Caki2 (cell line): ENCODE measurements at regions not wholly inside any gene's neighbourhood (a gene's known extent, or its start where the extent isn't known, plus 50 kb on each side); places are given as distances from the start of the nearest gene placed in this dataset.
"Not testable (repeated sequence)": the region's sequence is repeated elsewhere in the genome, so short reads cannot be mapped to it uniquely, and the experiment has no call there.

ENCODE experiments used
- DNase-seq: peaks from one replicate; pipeline ENCODE4 v3.0.0-alpha.2; 2015; ENCODE audit warnings: low read depth
- in situ Hi-C: cut with HindIII; loops from 2 replicates; pipeline ENCODE4 v1.10.0; 2016; ENCODE audit warnings: low sequenced_read_pairs, low pct_unique_long_range_greater_than_20kb, mixed read lengths

DNA sequence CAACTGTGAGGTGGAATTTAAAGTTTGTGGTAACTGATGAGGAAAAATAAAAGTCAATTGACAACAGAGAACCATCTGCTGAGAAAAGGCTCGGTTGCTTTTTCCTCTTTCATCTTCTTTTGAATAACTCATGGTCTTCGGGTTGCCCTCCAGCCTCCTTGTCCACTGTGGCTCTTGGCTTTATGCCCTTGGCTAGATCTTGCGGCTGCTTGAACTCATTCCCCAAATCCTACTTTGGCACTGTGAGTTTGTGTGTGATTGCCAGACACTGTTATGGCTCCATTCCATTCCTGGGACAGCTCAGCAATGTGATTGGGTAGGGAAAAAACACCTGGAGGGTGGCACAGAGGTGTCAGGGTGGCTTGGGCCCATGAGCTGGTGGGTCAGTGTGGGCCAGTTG is 387.4 kb downstream of the DLEU7 start:
- DNase-seq = no peak
- in situ Hi-C loops = no loop called here

DNA sequence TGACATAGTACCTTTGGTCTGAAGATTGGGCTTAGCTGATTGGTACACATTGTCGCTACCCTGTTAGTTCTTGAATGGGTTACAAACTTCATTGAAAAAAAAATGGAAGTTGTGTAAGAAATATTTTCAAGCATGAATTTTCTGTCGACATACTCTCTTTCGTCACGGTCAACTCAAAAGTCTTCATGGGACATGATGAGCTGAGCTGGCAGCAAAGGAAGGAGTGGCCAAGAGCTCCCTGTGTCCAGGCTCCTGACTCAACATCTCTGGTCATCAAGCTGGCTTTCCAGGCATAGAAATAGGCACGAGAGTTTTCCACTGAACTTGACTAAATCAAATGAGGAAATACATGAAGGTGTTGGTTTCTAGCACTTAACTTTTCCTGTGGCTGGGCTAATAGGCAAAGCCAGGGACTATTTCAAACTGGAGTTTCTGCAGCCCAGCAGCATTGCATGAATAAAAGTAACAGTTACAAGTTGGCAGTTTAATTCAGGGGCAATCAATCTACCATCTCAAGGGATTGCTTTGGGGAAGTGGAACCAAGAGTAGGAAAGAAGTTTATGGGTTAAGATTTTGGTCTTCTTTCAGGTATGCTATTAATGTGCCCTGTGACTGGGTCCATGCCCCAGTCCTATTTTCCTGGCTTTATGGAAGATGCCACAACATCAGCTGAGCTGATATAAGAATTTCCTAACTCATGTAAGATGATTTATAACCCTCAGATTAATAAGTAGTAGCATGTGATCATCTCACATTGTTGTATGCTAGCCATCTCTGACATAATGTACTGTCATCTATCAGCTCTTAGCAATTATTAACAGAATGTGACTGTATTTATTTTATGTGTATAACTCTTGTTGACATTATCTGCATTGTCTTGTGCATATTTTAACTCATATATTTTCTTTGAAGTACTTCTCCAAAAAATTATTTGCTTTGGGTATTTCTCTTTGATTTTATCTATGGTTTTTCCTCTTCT is 385.8 kb downstream of the DLEU7 start:
- in situ Hi-C loops = no loop called here
- DNase-seq = peak; percentile 14

DNA sequence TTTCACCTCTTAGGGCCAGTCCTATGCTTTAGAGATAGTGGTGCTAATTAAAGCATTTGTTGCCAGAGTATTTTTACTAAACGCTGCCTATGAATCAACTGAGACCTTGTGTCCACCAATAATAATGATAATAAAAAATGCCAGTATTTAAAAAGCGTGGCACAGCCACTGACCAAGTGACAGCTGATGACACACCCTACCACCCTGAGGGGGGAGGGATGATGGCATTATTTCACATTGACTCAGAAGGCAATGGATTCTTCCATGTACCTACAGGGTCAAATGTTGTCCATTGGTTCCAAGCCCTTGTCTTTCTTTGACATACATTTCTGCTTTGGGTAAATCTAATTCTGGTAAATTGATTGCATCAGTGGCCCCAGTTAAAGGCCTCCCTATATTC is 384.4 kb downstream of the DLEU7 start:
- in situ Hi-C loops = no loop called here

DNA sequence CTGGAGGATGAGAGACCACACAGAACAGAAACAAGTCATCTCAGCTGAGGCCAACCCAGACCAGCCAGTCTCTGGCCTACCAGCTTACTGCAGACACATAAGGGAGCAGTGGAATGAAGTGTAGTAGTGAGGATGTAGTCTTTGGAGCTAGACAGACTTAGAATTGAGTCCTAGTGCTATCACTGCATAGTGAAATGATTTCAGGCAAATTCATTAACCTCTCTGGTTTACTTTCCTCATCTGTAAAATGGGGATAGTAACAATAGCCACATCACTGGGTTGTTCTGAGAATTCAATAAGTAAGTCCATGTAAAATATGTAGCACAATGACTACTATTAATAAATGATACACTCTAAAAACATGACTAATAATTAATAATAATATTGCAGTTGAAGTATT is 383.8 kb downstream of the DLEU7 start:
- no peak for DNase-seq
- in situ Hi-C loops = no loop called here

More for the DNA sequence above, 384.4 kb downstream of the DLEU7 start:
- no peak for DNase-seq

DNA sequence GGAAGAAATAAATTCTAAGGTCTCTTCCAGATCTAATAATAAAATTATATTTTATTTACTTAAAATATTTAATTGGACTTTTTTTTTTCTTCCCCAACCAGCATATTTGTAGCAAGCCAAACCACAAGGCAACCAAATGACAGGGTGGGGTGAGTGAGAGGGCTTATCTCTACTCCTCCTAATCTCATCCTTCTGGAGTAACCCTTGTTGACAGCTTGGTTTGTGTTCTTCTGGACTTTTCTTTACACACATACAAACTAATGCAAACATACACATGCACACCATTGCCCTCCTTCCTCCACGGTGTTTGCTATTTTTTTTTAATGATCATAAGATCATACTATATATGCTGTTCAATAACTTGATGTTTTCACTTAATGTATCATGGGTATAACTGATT is 383.1 kb downstream of the DLEU7 start:
- DNase-seq = no peak
- in situ Hi-C loops = no loop called here

DNA sequence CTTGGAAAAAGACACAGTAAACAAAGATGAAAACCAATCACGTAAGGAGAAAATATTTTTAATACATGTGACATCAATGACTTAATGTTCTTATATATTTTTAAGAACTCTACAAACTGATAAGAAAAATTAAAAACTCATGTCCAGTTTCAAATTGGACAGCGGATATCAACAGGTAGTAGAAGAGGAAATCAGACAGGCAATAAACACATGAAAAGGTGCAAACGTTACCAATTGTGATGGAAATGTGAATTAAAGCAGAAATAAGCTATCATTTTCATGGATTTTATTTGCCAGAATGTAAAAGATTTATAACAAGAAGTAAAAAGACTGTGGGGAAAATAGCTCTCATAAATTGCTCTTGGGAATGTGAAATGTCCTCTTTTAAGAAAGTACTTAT is 382.3 kb downstream of the DLEU7 start:
- DNase-seq = no peak
- in situ Hi-C loops = no loop called here

DNA sequence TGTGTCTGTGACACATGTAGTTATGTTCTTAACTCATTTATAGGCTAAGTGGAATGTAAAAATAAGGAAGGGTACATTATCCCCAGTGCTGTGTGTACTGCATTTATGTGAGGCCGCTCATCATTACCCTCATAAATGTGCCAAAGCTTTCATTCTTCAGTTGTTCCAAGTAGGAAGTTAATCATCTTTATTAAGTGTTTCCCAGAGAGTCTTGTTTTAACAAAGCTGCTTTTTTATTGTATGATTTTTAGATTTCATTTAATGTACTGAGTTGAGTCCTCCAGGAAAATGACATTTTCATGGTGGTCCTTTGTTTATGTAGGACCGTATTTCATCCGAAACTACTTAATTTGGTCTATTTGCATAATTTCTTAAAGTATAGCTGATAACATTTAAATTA is 379.8 kb downstream of the DLEU7 start:
- no peak for DNase-seq
- in situ Hi-C loops = no loop called here

DNA sequence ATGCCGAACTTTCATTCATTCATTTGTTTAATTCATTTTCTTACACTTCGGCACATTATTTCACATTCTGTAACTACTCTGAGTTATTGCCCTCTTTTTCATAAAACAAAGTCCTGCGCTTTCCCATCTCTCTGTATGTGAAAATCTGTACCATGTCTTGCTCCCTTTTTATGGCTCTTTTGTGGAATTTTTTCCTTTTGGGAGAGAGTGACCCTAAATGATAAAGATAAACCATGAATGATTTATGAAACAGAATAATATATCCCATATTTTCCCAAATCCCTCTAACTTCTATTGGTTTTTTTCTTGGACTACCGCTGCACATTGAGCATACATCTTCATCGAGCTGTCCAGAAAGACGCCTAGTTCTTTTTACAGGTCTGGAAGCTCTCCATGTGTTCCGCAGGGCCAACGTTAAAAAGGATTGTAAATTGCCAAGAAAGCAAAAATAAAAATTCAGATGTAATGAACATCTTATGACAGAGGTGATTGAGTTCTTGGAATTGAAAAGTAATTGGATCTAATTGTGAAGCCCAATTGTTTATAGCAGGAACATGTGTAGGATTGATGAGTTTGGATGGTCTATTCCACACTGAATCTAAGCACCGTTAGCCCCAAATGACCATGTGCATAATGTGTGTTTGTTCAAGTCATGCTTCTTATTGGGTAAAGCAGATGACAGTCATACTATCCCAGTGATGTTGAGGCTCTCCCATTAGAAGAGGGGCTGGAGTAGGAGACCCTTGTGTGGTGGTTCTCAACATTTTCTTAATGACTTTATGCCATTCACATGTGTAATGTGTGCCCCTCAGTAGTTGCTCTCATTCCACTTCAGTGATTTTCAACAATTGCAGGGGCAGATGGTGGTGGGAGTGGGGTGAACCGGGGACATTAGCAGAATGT is 378.9 kb downstream of the DLEU7 start:
- in situ Hi-C loops = no loop called here
- no peak for DNase-seq

DNA sequence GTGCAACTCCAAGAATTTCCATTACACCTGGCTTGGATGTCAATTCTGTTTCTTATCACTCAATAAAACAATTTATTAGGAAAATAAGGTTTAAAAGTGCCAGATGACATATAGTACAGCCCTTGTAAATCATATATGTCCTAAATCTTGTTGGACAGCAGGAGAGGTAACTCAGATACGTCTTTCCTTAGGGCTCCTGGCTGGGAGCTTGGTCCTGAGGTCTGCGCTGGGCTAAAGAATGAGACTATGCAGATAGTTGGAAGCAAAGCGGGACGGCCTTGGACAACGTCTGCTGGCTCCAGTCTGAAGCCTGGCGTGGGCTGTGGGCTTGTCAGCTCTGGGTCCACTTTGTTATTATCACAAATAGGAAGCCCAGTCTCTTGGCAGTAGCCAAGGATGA is 377.0 kb downstream of the DLEU7 start:
- in situ Hi-C loops = no loop called here
- DNase-seq = no peak

DNA sequence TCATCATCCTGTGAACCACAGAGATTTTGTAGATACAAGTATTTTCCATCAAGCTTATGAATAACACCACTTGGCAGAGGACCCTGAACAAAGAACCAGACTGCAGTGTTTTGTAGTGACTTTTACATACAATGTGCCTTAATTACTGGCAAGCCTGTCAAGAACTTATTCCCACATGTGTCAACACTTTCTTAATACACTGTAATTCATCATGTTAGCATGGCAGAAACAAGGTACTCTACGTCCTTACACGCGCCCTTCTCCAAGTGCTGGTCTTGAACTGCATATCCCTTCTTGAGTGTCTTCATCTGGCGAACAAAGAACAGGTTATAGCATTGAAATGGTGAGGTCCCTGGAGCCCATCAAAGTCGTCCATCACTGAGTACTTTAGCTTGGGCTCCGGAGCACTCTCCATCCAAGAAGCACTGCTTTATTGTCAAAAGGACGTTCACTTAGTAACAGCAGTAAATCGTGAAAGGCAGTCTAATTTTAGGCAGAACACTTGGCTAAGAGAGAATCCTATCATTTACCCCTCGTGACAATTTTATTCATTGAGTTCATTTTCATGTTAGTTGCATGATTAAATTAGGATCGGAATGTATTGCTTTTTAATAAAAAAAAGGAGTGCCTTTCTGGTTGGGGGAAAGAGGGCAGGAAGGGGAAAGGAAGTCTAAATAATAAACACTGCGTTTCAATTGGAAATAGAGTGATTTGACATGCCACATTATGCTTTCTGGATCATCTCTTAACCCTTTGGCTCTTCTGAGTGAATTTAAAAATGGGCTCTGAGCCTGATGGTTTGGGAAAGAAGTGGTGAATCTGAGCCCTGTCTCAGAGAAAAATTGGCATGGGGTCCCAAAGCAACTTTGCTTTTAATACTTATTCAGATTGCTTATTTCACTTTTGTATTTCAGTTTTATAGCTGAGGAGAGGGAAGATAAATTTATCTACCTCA is 376.1 kb downstream of the DLEU7 start:
- in situ Hi-C loops = no loop called here
- no peak for DNase-seq

DNA sequence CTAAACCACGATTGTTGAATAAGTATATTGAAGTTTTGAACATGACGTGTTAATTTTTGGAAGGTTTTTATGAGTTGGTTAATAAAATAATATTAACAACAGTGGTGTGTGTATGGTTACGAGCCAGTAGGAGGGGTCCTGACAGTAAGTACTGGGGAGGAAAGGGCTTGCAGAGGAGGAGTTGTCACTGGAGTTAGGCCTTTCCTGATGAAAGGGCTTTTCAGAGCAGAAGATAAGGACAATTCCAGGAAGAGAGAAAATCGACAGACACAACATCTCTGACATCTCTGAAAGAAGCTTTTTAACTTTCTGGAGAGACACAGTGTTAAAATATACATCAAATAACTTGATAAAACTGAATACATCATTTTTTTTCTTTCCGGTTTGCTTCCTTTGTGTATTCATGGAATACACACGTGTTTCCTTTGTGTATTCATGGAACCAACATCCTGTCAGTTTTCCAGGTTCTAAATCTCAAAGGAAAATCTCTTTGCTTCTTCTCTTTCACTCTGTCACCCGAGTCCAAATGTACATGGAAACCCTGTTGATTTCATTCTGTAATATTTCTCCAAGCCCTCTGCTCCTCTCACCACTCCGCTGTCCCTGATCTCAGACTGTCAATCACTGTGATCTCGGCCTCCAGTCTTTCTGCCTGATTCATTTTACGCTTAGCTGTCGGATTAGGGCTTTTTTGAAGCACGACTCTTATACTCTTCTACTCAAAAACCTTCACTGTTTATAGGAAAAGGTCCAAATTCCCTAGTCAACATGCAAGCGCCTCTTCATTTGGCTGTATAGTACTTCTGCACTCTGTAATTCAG is 374.4 kb downstream of the DLEU7 start:
- in situ Hi-C loops = no loop called here
- no peak for DNase-seq

DNA sequence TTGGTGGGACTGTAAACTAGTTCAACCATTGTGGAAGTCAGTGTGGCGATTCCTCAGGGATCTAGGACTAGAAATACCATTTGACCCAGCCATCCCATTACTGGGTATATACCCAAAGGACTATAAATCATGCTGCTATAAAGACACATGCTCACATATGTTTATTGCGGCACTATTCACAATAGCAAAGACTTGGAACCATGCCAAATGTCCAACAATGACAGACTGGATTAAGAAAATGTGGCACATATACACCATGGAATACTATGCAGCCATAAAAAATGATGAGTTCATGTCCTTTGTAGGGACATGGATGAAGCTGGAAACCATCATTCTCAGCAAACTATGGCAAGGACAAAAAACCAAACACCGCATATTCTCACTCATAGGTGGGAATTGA is 370.4 kb downstream of the DLEU7 start:
- in situ Hi-C loops = not testable (repeated sequence)

DNA sequence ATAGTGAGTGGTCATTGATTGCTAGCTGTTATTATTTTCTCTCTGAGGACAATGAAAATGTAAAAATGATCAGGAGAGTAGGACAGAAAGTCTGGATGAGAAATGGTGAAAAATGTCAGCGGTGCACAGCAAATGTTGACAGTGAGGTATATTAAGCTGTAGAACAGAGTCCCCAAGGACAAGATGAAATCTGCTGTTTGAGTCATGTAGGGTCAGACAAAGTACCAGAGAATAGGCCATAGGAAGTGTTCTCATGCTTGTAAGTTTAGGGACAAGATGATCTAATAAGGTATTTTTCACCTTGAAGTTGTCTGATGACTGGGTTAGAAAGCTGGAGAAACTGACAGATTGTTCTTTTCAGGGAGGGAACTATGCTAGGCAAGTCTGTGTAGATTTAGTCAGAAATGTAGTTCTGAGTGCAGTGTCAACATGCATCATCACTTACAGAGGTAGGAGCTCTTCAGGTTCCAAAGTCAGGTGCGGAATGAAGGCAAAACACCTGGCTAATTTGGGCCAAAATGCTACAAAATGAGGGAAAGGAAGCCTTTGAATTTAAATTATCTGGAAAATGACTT is 369.3 kb downstream of the DLEU7 start:
- no peak for DNase-seq
- in situ Hi-C loops = no loop called here

More for the DNA sequence above, 370.4 kb downstream of the DLEU7 start:
- DNase-seq = not testable (repeated sequence)

DNA sequence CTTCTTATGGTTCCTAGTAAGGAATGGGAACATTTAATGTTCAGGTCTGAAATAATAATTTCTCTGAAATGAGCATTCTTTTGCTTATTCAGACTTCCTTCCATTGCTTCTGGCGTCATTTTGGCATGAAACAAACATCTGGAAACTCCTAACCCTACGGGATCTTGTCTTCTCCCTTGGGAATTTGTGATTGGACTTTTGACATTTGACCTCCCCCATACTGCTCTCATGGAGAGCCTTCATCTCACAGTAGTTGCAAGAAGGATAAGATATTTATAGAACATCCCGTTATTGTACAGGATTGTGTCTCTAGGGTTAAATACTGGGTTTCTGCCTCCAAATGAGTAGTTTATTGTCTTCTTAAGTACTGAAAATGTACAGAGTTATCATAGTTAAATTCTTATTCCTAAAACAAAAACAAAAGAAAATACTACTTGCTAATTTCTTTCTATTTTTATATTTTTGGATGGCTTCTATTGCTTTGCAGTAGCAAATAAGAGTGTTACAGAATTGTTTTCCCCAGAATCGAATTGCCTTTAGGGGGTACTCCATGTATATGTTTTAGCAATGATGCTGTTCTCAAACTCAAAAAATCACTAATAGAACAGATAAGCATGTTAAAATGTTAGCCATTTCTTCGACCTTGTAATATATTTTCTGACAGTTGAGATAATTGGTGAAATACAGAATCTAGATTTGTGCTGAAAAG is 366.8 kb downstream of the DLEU7 start:
- no peak for DNase-seq
- in situ Hi-C loops = no loop called here

DNA sequence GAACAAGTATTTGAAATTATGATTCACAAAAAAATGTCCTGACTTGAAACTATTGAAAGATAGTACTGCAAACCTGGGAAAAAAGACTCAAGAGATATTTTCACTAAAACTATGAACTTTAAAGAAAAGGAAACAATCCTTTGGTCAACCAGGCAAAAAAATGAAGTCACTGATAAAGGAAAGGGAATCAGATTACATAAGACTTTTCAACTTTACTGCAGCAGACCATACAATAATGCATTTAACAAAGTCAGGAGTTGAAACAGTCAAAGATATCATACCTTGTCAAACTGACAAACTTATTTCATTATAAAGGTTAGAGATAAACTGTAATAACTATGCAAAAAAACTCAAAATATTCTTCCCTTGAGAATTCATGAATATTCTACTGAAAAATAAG is 361.6 kb downstream of the DLEU7 start:
- in situ Hi-C loops = no loop called here
- no peak for DNase-seq

DNA sequence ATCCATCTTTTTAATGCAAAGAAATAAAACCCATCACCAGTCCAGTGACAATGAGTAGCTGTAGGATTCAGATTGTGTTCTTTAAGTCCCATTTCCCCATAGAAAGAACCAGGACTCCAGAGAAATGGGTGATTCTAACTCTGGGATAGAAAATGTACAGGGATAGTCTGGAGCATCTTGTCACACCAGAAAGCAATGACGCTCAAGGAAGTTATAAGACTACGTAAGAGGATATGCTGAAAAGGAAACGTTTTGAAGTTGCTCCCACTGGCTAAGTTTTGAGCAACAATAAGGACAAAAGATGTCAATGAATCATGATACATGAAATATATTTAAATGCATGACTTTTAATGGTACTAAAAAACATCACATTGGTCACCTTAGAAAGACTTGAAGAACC is 360.1 kb downstream of the DLEU7 start:
- in situ Hi-C loops = no loop called here
- no peak for DNase-seq
